MM.1S (cell line): ENCODE measurements at regions not wholly inside any gene's neighbourhood (a gene's known extent, or its start where the extent isn't known, plus 50 kb on each side); places are given as distances from the start of the nearest gene placed in this dataset.

Source experiments
- DNase-seq: peaks from one replicate; pipeline ENCODE4 v3.0.0-alpha.2; 2015
- H2AFZ ChIP-seq: fragments of 300-600 bp; sonication (generic); 2 replicates; pipeline ENCODE4 v1.6.0; 2016; ENCODE audit warnings: antibody characterized with exemption, low read length
- H3F3A ChIP-seq: fragments of 300-600 bp; sonication (generic); 2 replicates; pipeline ENCODE4 v1.6.1; 2016; ENCODE audit warnings: mild to moderate bottlenecking, antibody characterized with exemption, low read length, moderate library complexity, mixed read lengths; ENCODE audit not compliant: insufficient read depth
- H3K27ac ChIP-seq: fragments of 300-600 bp; sonication (generic); 2 replicates; pipeline ENCODE4 v1.5.1; 2016; ENCODE audit warnings: mild to moderate bottlenecking, low read length
- H3K27me3 ChIP-seq: fragments of 300-600 bp; sonication (generic); replicated peaks from 2 replicates; pipeline ENCODE4 v1.6.0; 2016; ENCODE audit warnings: low read length; ENCODE audit not compliant: insufficient read depth
- H3K36me3 ChIP-seq: fragments of 300-600 bp; sonication (generic); replicated peaks from 2 replicates; pipeline ENCODE4 v1.6.1; 2016; ENCODE audit warnings: mild to moderate bottlenecking, low read length, mixed read lengths; ENCODE audit not compliant: insufficient read depth
- H3K4me1 ChIP-seq: fragments of 300-600 bp; sonication (generic); 2 replicates; pipeline ENCODE4 v1.6.1; 2016; ENCODE audit warnings: low read length, mixed read lengths
- H3K4me2 ChIP-seq: fragments of 300-600 bp; sonication (generic); 2 replicates; pipeline ENCODE4 v1.6.0; 2016; ENCODE audit warnings: low read depth, low read length
- H3K4me3 ChIP-seq: fragments of 300-600 bp; sonication (generic); 2 replicates; pipeline ENCODE4 v1.5.1; 2016; ENCODE audit warnings: low read length, mixed read lengths
- H3K79me2 ChIP-seq: fragments of 300-600 bp; sonication (generic); 2 replicates; pipeline ENCODE4 v1.6.1; 2016; ENCODE audit warnings: mixed run types, low read length, mixed read lengths
- H3K9ac ChIP-seq: fragments of 300-600 bp; sonication (generic); 2 replicates; pipeline ENCODE4 v1.6.1; 2016; ENCODE audit warnings: low read length, mixed read lengths
- H3K9me2 ChIP-seq: fragments of 300-600 bp; sonication (generic); replicated peaks from 2 replicates; pipeline ENCODE4 v1.6.1; 2016; ENCODE audit warnings: mild to moderate bottlenecking, low read length, mixed read lengths; ENCODE audit not compliant: insufficient read depth
- H3K9me3 ChIP-seq: fragments of 300-600 bp; sonication (generic); replicated peaks from 2 replicates; pipeline ENCODE4 v1.6.1; 2016; ENCODE audit warnings: mild to moderate bottlenecking, low read length, mixed read lengths; ENCODE audit not compliant: insufficient read depth
- H4K20me1 ChIP-seq: fragments of 300-600 bp; sonication (generic); 2 replicates; pipeline ENCODE4 v1.6.1; 2016; ENCODE audit warnings: mild to moderate bottlenecking, low read length, moderate library complexity, mixed read lengths; ENCODE audit not compliant: insufficient read depth
- EZH2 ChIP-seq: fragments of 300-600 bp; sonication (generic); optimal IDR thresholded peaks from 2 replicates; pipeline ENCODE3; 2017; ENCODE audit warnings: low read depth, mild to moderate bottlenecking, antibody characterized with exemption, low read length, mixed read lengths
- EZH2phosphoT487 ChIP-seq: fragments of 300-600 bp; sonication (generic); IDR thresholded peaks from 2 replicates; pipeline ENCODE4 v1.6.1; 2018; ENCODE audit warnings: antibody characterized with exemption, low read length
- TF ChIP-seq, protein P1 (sequence below): fragments of 300-600 bp; sonication (generic); IDR thresholded peaks from 2 replicates; pipeline ENCODE4 v1.5.1; 2016; ENCODE audit warnings: antibody characterized with exemption, low read length, mixed read lengths

DNA sequence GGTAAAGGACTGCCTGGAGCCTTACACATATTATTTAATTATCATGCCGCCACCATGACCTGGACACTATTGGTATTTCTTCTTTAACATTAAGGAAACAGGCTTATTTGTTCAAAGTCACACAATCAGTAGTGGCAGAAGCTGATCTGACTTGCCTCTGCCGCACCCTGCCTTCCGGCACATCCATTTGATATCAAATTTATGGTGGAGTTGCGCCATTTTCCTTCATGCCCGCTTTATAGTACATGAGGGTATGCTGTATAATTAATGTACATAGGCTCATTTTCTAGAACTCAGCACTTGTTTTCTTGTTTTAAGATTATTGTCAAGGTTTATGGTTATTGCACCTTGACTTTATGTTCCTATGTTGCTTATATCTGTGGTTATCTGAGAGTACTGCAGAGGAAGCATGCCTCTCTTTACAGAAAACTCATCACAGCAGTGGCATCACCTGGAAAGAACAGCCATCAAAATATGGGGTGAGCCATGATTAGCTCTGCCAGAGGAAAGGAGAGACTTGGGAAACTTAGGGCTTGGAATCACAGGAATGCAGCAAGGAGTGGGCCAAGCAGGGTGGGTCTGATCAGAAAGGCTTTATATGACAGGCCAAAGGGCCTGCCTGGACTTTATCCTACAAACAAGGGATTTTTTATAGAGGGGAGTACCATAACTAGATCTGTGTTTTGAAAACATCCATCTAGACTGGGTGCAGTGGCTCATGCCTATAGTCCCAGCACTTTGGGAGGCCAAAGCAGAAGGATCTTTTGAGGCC lies 72.2 kb upstream of the GJB5 start:
- Histone ChIP-seq H3K4me1 (no peaks in the 10 kb centered on the region), H3K27me3 (peaks cover 44% of the 10 kb centered on the region), H3K36me3 (no peaks in the 10 kb centered on the region), H3K9me2 (no peaks in the 10 kb centered on the region), H3K9me3 (no peaks in the 10 kb centered on the region), H3K79me2 (no peaks in the 10 kb centered on the region), H3K27ac (no peak overlapping the region), H3K4me2 (no peak overlapping the region), H3K4me3 (no peak overlapping the region), H3K9ac (no peak overlapping the region), H4K20me1 (no peaks in the 10 kb centered on the region), H3F3A (no peaks in the 10 kb centered on the region), H2AFZ (no peak overlapping the region)
- no peak for DNase-seq
- TF ChIP-seq, protein P1, sequence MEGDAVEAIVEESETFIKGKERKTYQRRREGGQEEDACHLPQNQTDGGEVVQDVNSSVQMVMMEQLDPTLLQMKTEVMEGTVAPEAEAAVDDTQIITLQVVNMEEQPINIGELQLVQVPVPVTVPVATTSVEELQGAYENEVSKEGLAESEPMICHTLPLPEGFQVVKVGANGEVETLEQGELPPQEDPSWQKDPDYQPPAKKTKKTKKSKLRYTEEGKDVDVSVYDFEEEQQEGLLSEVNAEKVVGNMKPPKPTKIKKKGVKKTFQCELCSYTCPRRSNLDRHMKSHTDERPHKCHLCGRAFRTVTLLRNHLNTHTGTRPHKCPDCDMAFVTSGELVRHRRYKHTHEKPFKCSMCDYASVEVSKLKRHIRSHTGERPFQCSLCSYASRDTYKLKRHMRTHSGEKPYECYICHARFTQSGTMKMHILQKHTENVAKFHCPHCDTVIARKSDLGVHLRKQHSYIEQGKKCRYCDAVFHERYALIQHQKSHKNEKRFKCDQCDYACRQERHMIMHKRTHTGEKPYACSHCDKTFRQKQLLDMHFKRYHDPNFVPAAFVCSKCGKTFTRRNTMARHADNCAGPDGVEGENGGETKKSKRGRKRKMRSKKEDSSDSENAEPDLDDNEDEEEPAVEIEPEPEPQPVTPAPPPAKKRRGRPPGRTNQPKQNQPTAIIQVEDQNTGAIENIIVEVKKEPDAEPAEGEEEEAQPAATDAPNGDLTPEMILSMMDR: no peak
- TF ChIP-seq EZH2phosphoT487 (no peak), EZH2 (no peak)

DNA sequence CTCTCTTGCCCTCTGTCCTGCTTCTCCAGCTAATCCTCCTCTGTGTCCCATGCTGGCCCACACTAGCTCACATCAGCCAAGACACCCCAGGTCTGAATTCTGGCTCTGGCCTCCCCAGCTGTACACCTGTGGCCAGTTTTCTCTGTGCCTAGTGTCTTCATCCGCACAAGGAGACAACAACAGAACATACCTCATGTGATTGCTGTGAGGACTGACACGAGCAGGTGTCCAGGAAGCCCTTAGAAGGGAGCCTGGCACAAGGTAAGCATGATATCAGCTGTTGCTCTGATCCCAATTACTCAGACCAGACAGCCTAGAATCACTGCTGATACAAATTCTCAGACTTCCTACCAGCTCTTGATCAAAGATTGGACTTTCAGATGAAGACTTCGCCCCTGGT lies 71.2 kb upstream of the GJB5 start:
- H3K9me3 ChIP-seq: no peaks in the 10 kb centered on the region
- no peak overlapping the region for H3K27ac ChIP-seq
- no peak for DNase-seq
- H3K4me3 ChIP-seq: no peak overlapping the region
- no peaks in the 10 kb centered on the region for H3K4me1 ChIP-seq
- H3K9me2 ChIP-seq: no peaks in the 10 kb centered on the region
- no peak overlapping the region for H3K4me2 ChIP-seq
- no peaks in the 10 kb centered on the region for H3K36me3 ChIP-seq
- no peaks in the 10 kb centered on the region for H4K20me1 ChIP-seq
- no peak overlapping the region for H2AFZ ChIP-seq
- no peaks in the 10 kb centered on the region for H3K79me2 ChIP-seq
- H3F3A ChIP-seq: no peaks in the 10 kb centered on the region
- H3K27me3 ChIP-seq: peaks cover 36% of the 10 kb centered on the region
- TF ChIP-seq, protein P1: no peak
- TF ChIP-seq EZH2: no peak
- TF ChIP-seq EZH2phosphoT487: no peak
- no peak overlapping the region for H3K9ac ChIP-seq

DNA sequence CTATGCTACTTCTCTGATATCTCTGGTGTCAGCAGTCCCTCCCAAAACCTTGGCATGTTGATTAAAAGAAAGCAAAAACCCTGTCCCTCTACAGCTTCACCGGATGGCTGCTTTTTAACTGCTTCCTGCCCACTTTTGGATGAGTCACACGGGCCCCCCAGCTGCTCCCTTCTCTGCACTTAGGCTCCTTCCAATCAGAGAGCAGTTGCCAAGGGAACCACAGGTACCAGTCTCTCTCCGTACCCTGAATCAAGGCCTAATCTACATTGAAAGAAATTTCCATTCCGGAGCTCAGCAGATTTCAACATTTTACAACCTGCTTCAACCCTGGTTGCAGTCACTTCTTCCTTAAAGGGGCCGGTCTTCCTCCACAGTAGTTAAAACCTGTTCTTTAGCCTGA lies 70.6 kb upstream of the GJB5 start:
- Histone ChIP-seq H3K4me2 (no peak overlapping the region), H3K27ac (no peak overlapping the region), H3K9me3 (no peaks in the 10 kb centered on the region), H3F3A (no peaks in the 10 kb centered on the region), H4K20me1 (no peaks in the 10 kb centered on the region), H3K4me1 (no peaks in the 10 kb centered on the region), H3K4me3 (no peak overlapping the region), H3K9me2 (no peaks in the 10 kb centered on the region), H2AFZ (no peak overlapping the region), H3K79me2 (no peaks in the 10 kb centered on the region), H3K36me3 (no peaks in the 10 kb centered on the region), H3K9ac (no peak overlapping the region), H3K27me3 (peaks cover 32% of the 10 kb centered on the region)
- TF ChIP-seq EZH2phosphoT487 (no peak), EZH2 (no peak)
- TF ChIP-seq, protein P1: no peak
- no peak for DNase-seq
